ENCODE measurements at regions not wholly inside any gene's neighbourhood (a gene's known extent, or its start where the extent isn't known, plus 50 kb on each side); places are given as distances from the start of the nearest gene placed in this dataset.
"Not testable (repeated sequence)": the region's sequence is repeated elsewhere in the genome, so short reads cannot be mapped to it uniquely, and the experiment has no call there.

DNA sequence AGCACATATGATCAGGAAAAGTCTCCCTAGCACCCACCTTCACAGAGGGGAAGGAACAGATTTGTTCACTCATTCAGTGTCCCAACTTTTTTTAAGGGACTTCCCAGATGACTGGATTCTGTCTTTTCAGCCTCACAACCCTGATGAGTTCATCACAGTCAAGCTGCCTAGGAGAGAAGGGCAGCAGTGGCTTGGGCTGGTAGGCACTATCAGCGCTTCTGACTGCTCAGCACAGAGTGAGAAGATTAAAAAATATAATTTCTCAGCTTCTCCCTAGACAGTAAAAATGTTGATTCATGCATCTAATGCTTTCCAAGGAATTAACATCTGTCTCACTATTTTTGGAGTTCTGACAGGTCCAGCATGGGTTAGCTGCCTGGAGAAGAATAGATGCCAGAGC, 328.2 kb downstream of the DTHD1 start:
- DNase-seq = no peak

- no peak for DNase-seq
Observed at GRCh38 chr4:36610628-36611027, 329.2 kb downstream of the DTHD1 start.

DNA sequence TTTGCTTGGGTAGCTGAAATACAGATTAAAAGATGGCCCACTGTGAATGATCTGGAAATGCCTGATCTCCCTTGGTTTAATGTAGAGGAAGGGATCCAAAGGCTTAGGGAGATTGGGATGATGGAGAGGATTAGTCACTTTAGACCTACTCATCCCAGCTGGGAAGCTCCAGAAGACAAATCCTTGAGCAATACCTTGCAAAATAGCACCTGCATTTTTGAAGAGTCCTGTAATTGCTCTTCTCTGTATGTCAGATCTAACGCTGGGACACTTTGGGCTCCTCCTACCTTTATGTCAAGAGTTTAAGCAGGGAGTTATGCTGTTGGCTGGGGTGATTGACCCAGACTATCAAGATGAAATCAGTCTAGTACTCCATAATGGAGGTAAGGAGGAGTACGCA, 331.7 kb downstream of the DTHD1 start:
- DNase-seq = not testable (repeated sequence)

DNA sequence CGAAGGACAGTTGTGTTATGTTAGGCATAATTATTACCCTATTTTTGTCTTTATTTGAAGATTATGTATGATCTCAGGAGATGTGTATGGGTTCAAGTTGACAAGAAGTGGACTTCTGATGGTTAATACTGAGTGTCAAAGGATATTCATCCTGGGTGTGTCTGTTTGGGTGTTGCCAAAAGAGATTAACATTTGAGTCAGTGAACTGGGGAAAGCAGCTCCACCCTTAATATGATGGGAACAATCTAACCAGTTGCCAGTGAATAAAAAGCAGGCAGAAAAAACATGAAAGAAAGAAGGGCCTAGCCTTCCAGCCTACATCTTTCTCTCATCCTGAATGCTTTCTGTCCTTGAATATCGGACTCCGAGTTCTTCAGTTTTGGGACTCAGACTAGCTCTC, 332.6 kb downstream of the DTHD1 start:
- no peak for DNase-seq

DNA sequence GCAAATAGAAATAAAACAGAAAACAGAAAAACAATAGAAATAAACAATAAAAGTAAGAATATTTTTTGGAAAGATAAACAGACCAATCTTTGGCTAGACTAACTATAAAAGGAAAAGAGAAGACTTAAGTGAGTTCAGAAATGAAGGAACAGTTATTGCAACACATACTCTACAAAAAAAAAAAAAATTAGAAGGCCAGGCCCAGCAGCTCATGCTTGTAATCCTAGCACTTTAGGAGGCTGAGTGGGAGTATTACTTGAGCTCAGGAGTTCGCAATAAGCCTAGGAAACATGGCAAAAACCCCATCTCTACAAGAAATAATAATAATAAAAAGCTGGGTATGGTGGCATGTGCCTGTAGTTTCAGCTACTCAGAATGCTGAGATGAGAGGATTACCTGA, 336.7 kb downstream of the DTHD1 start:
- DNase-seq = no peak

DNA sequence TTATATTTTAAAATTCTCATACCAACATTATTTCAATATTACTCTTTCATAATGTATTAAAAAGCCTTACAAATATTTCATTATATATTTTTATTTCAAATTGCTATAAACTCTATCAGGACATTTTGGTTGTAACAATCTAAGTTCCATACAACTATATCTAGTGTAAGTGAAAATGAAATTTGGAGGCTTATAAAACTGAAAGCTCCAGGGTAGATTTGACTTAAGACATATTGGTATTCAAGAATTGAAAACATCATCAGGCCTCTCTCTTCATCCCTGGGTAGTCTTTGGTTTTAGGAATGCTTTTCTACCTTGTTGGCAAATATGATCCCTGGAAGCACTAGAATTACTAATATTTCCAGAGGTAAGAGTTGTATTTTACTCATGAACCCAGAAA, 342.6 kb downstream of the DTHD1 start:
- DNase-seq = no peak

GRCh38 chr4:36638273-36638811, 356.9 kb downstream of the DTHD1 start:
- DNase-seq = no peak

DNA sequence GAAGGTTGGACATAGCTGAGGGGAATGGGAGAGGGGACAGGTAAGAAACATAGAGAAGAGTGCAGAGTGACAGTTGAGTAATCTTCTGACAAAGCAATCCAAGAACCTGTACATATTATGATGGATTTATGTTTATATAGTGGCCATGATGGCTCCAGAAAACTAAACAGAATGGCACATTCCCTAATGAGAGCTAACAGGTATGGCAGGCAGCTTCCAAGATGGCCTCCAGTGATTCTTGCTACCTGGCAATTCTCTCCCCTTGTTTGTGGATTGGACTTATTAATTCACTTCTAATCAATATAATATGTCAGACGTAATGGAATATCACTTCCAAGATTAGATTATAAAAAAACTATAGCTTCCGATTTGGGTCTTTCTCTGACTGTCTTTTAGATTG, 359.5 kb downstream of the DTHD1 start:
- no peak for DNase-seq

- DNase-seq = no peak
Observed at GRCh38 chr4:36651253-36651652, 369.8 kb downstream of the DTHD1 start.

DNA sequence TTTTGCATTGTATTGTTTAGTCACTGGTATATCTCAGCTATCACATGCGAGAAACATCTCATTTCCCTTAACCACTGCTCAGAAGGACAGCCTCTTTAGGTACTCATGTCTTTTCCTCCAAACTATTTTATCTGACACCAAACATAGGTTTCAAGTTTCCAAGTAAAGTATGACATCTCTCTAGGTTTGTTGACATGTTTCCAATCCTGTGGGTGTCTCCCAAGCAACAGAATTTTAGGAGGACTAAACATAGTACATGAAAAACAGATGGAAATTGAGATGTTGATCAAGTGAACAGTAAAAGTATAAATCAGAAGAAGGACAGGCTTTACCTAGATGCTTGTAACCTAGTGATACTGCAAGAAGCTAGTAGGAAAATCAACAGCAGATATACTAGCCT, 371.4 kb downstream of the DTHD1 start:
- no peak for DNase-seq

- DNase-seq = no peak
Observed at GRCh38 chr4:36665985-36666527, 384.6 kb downstream of the DTHD1 start.

DNA sequence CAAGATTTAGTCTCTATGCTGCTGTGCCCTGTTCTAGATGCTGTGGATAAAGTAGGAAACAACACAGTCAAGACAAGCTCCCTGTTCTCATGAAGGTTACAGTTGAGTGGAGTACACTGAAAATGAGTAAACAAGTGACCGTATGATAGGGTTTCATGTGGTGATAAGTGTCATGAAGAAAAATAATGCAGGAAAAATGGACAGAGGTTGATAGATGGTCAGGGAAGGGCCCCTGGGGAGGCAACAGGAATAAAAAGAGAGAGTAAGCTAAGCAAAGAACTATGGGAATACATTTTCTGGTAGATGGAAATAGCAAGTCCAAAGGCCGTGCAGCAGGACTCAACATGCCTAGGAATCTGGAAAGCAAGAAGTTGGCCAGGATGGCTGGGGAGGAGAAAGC, 394.0 kb downstream of the DTHD1 start:
- no peak for DNase-seq

GRCh38 chr4:36676139-36677050, 395.0 kb downstream of the DTHD1 start:
- DNase-seq = no peak

GRCh38 chr4:36677112-36677511, 395.7 kb downstream of the DTHD1 start:
- no peak for DNase-seq

- DNase-seq = no peak
Observed at GRCh38 chr4:36677874-36678273, 396.5 kb downstream of the DTHD1 start.

GRCh38 chr4:36687681-36688080, 406.3 kb downstream of the DTHD1 start:
- no peak for DNase-seq

- no peak for DNase-seq
Observed at GRCh38 chr4:36692586-36692985, 411.2 kb downstream of the DTHD1 start.

DNA sequence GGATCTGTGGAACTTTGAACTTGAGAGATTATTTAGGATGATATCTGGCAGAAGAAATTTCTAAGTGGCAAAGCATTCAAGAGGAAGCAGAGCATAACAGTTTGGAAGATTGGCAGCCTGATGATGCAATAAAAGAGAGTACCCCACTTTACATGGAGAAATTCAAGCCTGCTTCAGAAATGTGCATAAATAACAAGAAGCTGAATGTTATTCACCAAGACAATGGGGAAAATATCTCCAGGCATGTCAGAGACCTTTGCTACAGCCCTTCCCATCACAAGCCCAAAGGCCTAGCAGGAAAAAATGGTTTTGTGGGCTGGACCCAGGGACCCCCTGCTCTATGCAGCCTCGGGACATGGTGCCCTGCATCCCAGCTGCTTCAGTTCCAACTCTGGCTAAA, 420.8 kb downstream of the DTHD1 start:
- no peak for DNase-seq

- no peak for DNase-seq
Observed at GRCh38 chr4:36704289-36704688, 422.9 kb downstream of the DTHD1 start.

DNA sequence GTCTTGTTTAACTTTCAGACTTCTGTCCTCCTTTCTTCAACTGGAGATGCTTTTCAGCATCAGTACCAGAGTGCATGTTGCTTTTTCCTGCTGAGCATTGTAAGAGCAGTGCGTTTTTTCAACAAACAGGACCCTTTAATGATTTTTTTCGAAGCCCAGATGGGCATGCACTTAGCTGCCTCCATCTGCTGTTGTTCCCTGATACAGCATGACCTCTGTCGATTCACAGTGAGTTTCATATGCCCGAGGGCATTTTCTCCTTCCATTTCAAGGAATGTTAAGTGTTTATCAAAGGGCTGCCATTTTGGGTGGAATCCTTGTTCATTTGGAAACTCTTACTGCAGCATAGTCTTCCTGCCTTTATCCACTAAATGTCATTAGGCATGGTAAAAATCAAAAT, 428.6 kb downstream of the DTHD1 start:
- DNase-seq = no peak

- DNase-seq = no peak
Observed at GRCh38 chr4:36712013-36712412, 430.6 kb downstream of the DTHD1 start.

DNA sequence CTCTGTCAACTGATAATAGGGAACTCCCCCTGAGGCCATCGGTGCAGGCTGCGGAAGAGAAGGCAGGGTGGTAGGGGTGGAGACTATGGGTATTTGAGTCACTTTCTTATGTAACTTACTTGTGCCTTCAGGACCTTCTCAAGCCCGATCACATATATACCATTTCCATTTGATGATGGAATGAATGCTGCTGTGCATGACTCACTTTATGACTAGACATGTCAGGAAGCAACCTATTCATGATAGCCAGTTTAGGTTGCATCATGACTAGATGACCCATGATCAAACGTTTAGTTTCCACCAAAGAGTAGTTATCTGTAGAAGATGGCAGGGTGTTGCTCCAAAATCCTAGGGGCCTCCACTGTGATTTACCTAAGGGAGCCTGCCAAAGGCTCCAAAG, 435.5 kb downstream of the DTHD1 start:
- no peak for DNase-seq

- no peak for DNase-seq
Observed at GRCh38 chr4:36719425-36719824, 438.0 kb downstream of the DTHD1 start.

GRCh38 chr4:36722986-36723385, 441.6 kb downstream of the DTHD1 start:
- DNase-seq = no peak

DNA sequence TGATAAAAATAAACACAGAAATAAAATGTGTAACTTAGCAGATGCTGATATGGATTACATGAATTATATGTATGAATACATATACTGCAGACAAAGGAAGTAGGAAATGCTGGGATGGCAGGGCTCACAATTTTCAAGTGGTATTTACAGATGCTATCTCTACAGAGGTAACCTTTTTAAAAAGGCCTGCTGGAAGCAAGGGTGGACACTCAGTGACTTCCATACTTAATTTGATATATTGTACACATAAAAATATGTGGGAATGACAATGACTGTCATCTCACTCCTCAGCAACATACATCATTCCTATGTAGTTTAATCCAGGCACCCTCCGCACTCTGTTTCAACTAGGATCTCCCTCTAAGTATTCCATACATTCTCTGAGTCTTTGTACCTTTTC, 452.9 kb downstream of the DTHD1 start:
- DNase-seq = no peak
